HG02943 (cell line): ENCODE measurements at regions not wholly inside any gene's neighbourhood (a gene's known extent, or its start where the extent isn't known, plus 50 kb on each side); places are given as distances from the start of the nearest gene placed in this dataset.

Source experiments
- ATAC-seq: cut with Tn5 transposase; IDR thresholded peaks from one replicate; pipeline ENCODE4 v1.9.1; 2021; ENCODE audit warnings: mild to moderate bottlenecking, low read depth, moderate library complexity; ENCODE audit not compliant: unreplicated experiment

DNA sequence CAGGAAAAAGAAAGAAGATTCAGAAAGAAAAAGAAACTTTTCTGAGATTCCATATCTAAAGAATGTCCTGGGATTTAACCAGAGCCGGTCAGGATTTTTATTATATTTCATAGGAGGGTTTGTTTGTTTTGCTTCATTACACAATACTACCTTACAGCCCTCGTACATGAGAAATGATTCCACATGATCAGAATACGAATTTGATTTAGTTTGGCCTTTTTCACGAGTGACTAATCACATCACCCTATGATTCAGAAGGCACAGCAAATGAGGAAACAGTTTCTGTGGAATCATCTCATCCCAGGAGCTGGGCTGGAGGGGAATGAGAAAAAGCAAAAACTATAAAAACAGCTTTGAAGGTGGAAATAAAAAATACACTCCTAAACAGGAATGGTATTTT lies 54.7 kb upstream of the VWC2 start:
- no peak for ATAC-seq

DNA sequence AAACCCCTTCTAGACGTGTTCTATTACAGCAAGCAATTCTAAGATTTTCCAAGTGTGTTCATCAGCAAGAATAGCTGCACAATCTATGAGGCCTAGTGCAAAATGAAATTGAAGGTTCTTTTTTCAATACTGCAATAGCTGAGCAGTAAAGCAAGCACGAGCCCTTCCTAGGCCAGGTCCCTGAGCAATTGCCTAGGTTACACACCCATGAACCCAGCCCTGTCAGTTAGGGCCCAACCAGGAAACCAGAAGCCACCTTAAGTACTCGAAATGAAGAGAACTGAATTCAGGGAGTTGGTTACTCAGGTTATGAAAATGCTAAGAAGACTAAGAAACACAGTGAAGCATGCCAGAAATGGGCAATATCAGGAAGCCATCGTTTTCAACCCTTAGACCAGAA lies 52.0 kb upstream of the VWC2 start:
- no peak for ATAC-seq
